GM21528 (cell line): ENCODE measurements at regions not wholly inside any gene's neighbourhood (a gene's known extent, or its start where the extent isn't known, plus 50 kb on each side); places are given as distances from the start of the nearest gene placed in this dataset.
A peak's percentile ranks its signal among the peaks of the same experiment; 100 is the strongest.
"Not testable (repeated sequence)": the region's sequence is repeated elsewhere in the genome, so short reads cannot be mapped to it uniquely, and the experiment has no call there.

ENCODE experiments used
- ATAC-seq: cut with Tn5 transposase; IDR thresholded peaks from one replicate; pipeline ENCODE4 v1.9.1; 2021; ENCODE audit warnings: mild to moderate bottlenecking, moderate library complexity; ENCODE audit not compliant: unreplicated experiment, low FRiP score

DNA sequence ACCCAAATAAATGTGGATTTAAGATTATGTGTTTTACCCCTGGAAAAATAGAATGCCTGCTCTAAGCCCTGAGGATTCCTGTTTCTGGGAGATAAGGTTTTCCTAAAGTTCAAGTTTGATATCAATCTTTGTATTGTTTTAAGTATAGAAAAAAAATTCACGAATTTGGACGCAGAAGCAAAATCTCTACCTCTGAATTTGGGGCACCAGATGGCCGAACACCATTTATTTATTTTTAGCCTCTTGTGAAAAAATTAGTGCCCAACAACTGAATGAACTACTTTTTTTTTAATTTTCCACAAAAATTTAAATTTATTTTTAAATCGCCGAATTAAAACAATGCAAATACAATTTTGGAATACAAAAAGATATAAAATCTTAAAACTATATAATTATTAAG lies 128.1 kb upstream of the SP4 start:
- no peak for ATAC-seq

DNA sequence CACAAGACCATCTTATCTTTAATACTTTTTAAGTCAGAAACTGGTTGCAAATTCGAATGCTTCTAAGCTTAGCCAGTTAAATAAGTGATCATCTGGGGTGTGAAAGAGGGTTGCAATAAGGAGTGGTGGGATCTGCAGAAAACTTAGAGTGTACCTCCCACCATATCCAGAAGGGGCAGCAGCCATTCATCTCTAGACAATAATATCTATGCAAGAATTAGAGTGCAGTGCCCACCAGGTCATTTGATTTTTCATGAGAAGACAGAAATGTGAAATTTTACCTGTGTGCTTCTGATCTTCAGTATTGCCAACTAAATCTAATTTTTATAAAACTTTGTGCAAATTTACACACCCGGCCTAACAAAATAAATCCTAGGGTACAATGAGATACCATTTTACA lies 127.2 kb upstream of the SP4 start:
- no peak for ATAC-seq

GRCh38 chr7:21304808-21305375 lies 123.0 kb upstream of the SP4 start:
- ATAC-seq: no peak

DNA sequence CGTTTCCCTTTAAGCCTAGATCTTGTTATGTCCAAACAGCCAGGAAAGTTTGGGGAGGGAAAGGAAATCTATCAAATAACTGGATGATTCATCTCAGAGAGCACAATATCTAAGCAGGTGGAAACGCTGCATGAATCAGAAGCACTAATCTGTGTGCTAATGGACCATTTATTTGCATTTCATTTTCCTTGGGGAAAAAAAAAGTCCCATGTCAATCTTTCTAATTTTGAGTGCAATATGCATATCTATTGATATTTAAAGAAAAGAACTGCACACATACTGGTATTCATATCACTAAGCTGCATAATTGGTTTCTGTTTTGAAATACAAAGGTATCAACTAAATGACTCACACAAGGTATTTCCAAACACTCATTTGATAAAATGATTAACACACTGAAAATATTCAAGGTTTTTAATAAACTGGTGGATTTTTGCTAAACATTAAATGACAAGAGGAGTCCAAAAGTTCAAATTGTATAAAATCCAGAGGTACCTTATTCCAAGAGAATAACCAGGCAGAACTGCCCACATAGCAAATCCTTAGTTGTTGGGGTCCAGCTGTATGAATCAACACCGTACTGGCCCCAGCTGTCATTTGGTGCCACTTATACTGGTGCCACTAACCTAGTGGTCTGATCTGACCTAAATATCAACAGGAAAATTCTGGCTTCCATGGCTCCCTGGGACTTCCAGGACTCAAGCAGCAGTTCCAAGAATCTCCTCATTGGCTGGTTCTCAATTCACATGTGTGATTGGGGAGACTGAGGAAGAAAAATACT lies 122.2 kb upstream of the SP4 start:
- no peak for ATAC-seq

DNA sequence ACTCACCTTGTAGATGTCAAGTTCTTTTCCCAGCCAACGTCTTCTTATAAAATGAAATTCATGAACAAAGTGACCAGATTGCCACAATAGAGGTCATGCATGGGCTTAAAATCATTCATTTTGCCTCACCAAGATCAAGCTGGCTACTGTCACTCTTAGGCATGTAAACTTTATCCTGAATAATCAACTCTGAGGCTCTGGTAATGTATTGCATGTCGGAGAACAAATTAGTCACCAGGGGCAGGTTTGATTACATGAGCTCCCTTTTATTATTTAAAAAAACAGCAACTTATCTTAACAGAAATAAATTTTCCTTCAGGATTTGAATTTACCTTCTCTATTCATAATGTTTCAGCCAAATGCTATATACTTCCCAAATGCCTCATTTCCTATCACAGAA lies 112.9 kb upstream of the SP4 start:
- no peak for ATAC-seq

DNA sequence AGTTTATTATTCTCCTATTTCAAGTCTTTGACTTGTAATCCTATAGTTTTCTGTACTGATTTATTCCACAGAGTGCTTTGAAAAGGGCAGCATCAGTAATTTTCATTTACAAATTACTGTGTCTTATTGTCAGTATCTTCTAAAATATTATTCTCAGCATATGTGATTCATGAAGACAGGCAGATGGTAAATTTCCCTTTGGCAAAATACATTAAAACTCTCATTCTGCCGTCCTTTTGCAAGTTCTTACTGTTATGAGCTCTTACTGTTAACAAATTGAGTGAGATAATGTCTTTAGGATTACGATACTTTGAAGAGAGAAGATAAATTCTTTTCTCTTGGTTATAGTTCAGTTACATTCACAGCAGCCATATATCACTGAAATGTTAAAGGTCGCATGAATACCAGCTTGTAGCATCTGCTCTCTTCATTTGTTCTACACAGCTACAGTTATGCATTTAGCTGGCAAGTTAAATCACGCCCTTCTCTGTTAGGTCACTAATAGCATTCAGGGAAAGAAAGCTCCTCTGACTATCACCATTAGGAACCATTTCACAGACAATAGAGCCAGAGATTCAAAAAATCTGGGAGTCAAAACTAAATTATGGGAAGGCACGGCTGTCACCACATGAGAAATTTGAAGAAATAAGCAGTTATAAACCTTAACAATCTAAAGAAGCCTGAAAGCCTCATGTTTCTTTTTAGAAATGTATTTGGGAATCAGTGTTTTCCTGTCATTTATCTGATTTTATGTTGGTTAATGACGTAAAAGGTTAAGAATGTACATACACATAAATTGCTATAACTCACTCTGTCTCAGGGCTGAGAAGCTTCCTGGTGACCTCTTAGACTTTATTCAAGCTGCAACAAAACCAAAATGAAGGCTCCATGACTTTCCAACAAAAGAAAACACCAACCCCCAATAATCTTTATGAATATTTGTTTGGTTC lies 109.6 kb upstream of the SP4 start:
- no peak for ATAC-seq

- no peak for ATAC-seq
These were observed 109.0 kb upstream of the SP4 start for GRCh38 chr7:21318916-21319270.

DNA sequence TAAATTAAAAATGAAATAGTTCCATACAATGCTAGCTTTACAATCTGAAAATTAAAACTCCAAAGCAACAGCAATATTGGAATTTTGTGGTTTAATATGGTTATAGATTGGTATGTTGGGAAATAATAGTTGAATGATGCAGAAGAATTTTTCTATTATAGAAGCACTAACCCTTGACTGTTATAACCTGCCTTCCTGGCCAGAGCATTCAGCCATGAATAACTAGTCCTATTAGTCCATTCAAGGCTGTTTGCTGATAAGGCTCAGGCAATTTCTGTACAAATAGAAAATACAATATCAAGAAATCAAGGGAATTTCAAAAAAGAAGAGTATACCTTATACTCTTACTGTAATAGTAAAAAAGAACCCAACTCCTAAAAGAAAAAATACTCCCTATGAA lies 101.6 kb upstream of the SP4 start:
- ATAC-seq: no peak

- ATAC-seq: no peak
These were observed 101.0 kb upstream of the SP4 start for GRCh38 chr7:21326921-21327320.

GRCh38 chr7:21327422-21328409 lies 100.2 kb upstream of the SP4 start:
- no peak for ATAC-seq

GRCh38 chr7:21330462-21331178 lies 97.3 kb upstream of the SP4 start:
- no peak for ATAC-seq

DNA sequence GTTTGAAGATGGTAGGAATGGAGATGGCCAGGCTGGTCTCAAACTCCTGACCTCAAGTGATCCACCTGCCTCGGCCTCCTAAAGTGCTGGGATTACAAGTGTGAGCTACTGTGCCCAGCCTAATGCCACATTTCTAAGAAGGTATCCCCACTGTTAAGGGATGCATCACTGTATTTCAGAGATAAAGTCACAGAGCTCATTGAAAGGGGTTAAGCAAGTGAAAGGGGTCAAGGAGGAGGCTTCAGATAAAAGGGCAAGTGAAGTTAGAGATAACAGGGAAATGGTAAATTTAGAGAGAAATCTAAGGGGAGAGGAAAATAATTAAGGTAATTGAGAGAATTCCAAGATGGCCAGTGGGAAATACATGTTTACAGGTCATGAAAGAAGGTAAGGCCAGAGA lies 93.0 kb upstream of the SP4 start:
- no peak for ATAC-seq

DNA sequence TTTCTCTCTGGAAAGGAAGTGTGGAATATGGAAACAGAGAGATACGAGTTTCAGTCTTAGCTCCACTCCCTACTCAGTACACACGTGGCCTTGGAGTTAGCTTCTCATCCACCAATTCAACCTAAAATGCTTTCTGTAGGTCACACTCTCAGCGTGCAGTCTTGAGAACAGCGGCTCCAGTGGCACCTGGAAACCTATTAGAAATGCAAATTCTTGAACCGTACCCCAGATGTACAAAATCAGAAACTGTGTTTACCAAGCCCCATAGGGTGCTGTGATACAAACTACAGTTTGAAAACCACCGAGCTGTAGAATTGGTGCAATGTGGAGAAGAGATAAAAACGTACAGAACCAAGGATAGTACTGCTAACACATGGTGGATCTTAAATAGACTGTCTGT lies 91.1 kb upstream of the SP4 start:
- no peak for ATAC-seq

- ATAC-seq: no peak
These were observed 89.1 kb upstream of the SP4 start for GRCh38 chr7:21338728-21339164.

DNA sequence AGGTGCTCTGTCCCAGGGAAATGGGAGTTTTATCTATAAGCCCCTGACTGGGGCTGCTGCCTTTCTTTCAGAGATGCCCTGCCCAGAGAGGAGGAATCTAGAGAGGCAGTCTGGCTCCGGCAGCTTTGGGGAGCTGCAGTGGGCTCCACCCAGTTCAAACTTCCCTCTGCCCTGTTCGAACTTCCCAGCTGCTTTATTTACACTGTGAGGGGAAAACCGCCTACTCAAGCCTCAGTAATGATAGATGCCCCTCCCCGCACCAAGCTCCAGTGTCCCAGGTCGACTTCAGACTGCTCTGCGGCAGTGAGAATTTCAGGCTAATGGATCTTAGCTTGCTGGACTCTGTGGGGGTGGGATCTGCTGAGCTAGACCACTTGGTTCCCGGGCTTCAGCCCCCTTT lies 83.0 kb upstream of the SP4 start:
- not testable (repeated sequence) for ATAC-seq

- no peak for ATAC-seq
These were observed 82.5 kb upstream of the SP4 start for GRCh38 chr7:21345361-21345760.

DNA sequence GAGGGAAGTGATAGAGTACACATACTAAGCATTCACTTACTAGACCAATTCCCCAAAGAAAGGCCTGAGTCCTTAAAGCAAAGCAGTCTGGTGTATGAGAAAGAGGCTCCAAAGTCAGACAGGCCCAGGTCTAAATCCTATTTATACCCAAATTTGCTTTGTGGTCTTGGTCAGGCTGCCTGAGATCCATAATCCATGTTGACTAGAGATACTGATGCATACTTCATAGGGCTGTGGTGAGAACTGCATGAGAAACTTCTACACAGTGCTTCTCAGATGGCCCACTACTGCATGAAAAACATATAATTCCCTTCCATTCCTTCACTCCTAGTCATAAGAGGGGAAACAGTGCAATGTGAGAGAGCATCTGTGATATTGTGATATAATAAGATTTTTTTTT lies 81.6 kb upstream of the SP4 start:
- ATAC-seq: no peak

GRCh38 chr7:21352540-21353387 lies 75.1 kb upstream of the SP4 start:
- peak; percentile 86 for ATAC-seq

DNA sequence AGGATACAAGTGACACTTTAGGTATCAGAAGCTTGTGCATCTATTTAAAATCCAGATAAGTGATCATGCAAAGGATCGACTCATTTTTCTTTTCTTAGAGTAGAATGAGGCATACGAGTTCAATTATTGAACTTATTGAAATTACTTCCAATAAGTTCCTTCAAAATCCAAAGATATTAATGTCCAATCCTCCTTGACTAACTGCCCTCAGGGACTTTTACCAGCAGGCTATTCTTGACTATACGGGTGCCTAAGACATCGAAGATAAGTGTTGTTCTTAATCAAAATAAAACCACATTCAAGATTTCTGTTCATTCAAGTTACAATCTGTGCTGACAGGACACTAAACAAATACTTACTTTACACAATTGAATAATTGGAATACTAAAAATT lies 74.5 kb upstream of the SP4 start:
- ATAC-seq: no peak
